NOMO-1 treated with DMSO at 0.1 percent for 48 hours (cell line): ENCODE measurements at regions not wholly inside any gene's neighbourhood (a gene's known extent, or its start where the extent isn't known, plus 50 kb on each side); places are given as distances from the start of the nearest gene placed in this dataset.
"Not testable (repeated sequence)": the region's sequence is repeated elsewhere in the genome, so short reads cannot be mapped to it uniquely, and the experiment has no call there.

Source experiments
- DNase-seq: peaks from one replicate; lab custom pipeline; 2025; ENCODE audit not compliant: unreplicated experiment; lab: John Stamatoyannopoulos, UW

- DNase-seq, result no peak
Observed at GRCh38 chr5:2537378-2538145, 213.9 kb downstream of the IRX2 start.

GRCh38 chr5:2536632-2537377 lies 214.7 kb downstream of the IRX2 start:
- DNase-seq, result no peak

- no peak for DNase-seq
Observed at GRCh38 chr5:2534970-2535369, 216.5 kb downstream of the IRX2 start.

GRCh38 chr5:2534251-2534650 lies 217.2 kb downstream of the IRX2 start:
- no peak for DNase-seq

GRCh38 chr5:2533848-2534247 lies 217.6 kb downstream of the IRX2 start:
- not testable (repeated sequence) for DNase-seq

- no peak for DNase-seq
Observed at GRCh38 chr5:2532809-2533208, 218.7 kb downstream of the IRX2 start.

- DNase-seq, result no peak
Observed at GRCh38 chr5:2531318-2531717, 220.2 kb downstream of the IRX2 start.

- no peak for DNase-seq
Observed at GRCh38 chr5:2530609-2531008, 220.9 kb downstream of the IRX2 start.

- DNase-seq, result no peak
Observed at GRCh38 chr5:2529371-2530092, 221.9 kb downstream of the IRX2 start.

GRCh38 chr5:2525351-2525750 lies 226.1 kb downstream of the IRX2 start:
- no peak for DNase-seq

GRCh38 chr5:2524620-2525019 lies 226.9 kb downstream of the IRX2 start:
- no peak for DNase-seq

GRCh38 chr5:2523180-2523579 lies 228.3 kb downstream of the IRX2 start:
- no peak for DNase-seq

GRCh38 chr5:2522372-2522771 lies 229.1 kb downstream of the IRX2 start:
- DNase-seq, result no peak

GRCh38 chr5:2519153-2519552 lies 232.3 kb downstream of the IRX2 start:
- no peak for DNase-seq

- no peak for DNase-seq
Observed at GRCh38 chr5:2517451-2517850, 234.0 kb downstream of the IRX2 start.

GRCh38 chr5:2515180-2515764 lies 236.2 kb downstream of the IRX2 start:
- no peak for DNase-seq

- no peak for DNase-seq
Observed at GRCh38 chr5:2514484-2514883, 237.0 kb downstream of the IRX2 start.

- no peak for DNase-seq
Observed at GRCh38 chr5:2511706-2512105, 239.8 kb downstream of the IRX2 start.

GRCh38 chr5:2511126-2511525 lies 240.4 kb downstream of the IRX2 start:
- DNase-seq, result no peak

GRCh38 chr5:2509527-2509926 lies 241.9 kb downstream of the IRX2 start:
- no peak for DNase-seq

- DNase-seq, result no peak
Observed at GRCh38 chr5:2508514-2508913, 243.0 kb downstream of the IRX2 start.
